Ovary (tissue), 3 donors: ENCODE measurements at regions not wholly inside any gene's neighbourhood (a gene's known extent, or its start where the extent isn't known, plus 50 kb on each side); places are given as distances from the start of the nearest gene placed in this dataset.

Experiments used
- EP300 ChIP-seq: sonication (generic); formaldehyde crosslinking; IDR thresholded peaks from one replicate; pipeline ENCODE4 v1.6.1; 2017; ENCODE audit warnings: antibody characterized with exemption
- POLR2A ChIP-seq: fragments of 450-650 bp; IDR thresholded peaks from one replicate; pipeline ENCODE4 v1.6.1; 2017; ENCODE audit warnings: antibody characterized with exemption, mild to moderate bottlenecking, moderate library complexity
- TF ChIP-seq, protein P1 (sequence below), 3 donors: fragments of 450-650 bp in 2 of 3; fragments of 200-600 bp in 1 of 3; IDR thresholded peaks; one replicate each; pipeline versions ENCODE4 v1.5.1 to v1.8.0; 2016 to 2022; ENCODE audit warnings: antibody characterized with exemption in 3 of 3, mild to moderate bottlenecking in 1 of 3
- donor health status: DM: no; HTN: no; CAD: no.

- TF ChIP-seq, protein P1, sequence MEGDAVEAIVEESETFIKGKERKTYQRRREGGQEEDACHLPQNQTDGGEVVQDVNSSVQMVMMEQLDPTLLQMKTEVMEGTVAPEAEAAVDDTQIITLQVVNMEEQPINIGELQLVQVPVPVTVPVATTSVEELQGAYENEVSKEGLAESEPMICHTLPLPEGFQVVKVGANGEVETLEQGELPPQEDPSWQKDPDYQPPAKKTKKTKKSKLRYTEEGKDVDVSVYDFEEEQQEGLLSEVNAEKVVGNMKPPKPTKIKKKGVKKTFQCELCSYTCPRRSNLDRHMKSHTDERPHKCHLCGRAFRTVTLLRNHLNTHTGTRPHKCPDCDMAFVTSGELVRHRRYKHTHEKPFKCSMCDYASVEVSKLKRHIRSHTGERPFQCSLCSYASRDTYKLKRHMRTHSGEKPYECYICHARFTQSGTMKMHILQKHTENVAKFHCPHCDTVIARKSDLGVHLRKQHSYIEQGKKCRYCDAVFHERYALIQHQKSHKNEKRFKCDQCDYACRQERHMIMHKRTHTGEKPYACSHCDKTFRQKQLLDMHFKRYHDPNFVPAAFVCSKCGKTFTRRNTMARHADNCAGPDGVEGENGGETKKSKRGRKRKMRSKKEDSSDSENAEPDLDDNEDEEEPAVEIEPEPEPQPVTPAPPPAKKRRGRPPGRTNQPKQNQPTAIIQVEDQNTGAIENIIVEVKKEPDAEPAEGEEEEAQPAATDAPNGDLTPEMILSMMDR (IDR thresholded peaks at IDR 0.05), result no peak
- no peak for TF ChIP-seq POLR2A
- TF ChIP-seq EP300, result no peak
Measured at GRCh38 chr20:63141531-63141930, 74.4 kb downstream of the YTHDF1 start.
